ENCODE measurements at regions not wholly inside any gene's neighbourhood (a gene's known extent, or its start where the extent isn't known, plus 50 kb on each side); places are given as distances from the start of the nearest gene placed in this dataset.
"Not testable (repeated sequence)": the region's sequence is repeated elsewhere in the genome, so short reads cannot be mapped to it uniquely, and the experiment has no call there.

GRCh38 chr10:117601716-117602115, 59.2 kb downstream of the EMX2 start:
- DNase-seq = no peak

- no peak for DNase-seq
These were observed 60.5 kb downstream of the EMX2 start for GRCh38 chr10:117603081-117603480.

GRCh38 chr10:117603726-117604125, 61.2 kb downstream of the EMX2 start:
- no peak for DNase-seq

- DNase-seq = no peak
These were observed 66.7 kb downstream of the EMX2 start for GRCh38 chr10:117609095-117609795.

- DNase-seq = no peak
These were observed 67.2 kb downstream of the EMX2 start for GRCh38 chr10:117609796-117610170.

- no peak for DNase-seq
These were observed 67.8 kb downstream of the EMX2 start for GRCh38 chr10:117610321-117610720.

- no peak for DNase-seq
These were observed 69.6 kb downstream of the EMX2 start for GRCh38 chr10:117612113-117612512.

- DNase-seq = no peak
These were observed 73.1 kb downstream of the EMX2 start for GRCh38 chr10:117615649-117616048.

GRCh38 chr10:117616179-117616578, 73.6 kb downstream of the EMX2 start:
- peak in 1 of 5 experiments; percentile 7 for DNase-seq

- DNase-seq = no peak
These were observed 74.5 kb downstream of the EMX2 start for GRCh38 chr10:117617086-117617485.

GRCh38 chr10:117617659-117618058, 75.1 kb downstream of the EMX2 start:
- DNase-seq = peak in 1 of 5 experiments; percentile 7

- DNase-seq = no peak
These were observed 76.7 kb downstream of the EMX2 start for GRCh38 chr10:117619223-117619622.

GRCh38 chr10:117619707-117620405, 77.3 kb downstream of the EMX2 start:
- peak in 1 of 5 experiments; percentile 46 for DNase-seq

GRCh38 chr10:117621196-117621595, 78.7 kb downstream of the EMX2 start:
- no peak for DNase-seq

GRCh38 chr10:117621795-117622420, 79.4 kb downstream of the EMX2 start:
- DNase-seq = no peak

- DNase-seq = no peak
These were observed 80.1 kb downstream of the EMX2 start for GRCh38 chr10:117622471-117623184.

- no peak for DNase-seq
These were observed 83.7 kb downstream of the EMX2 start for GRCh38 chr10:117626228-117626627.

GRCh38 chr10:117627561-117627960, 85.0 kb downstream of the EMX2 start:
- no peak for DNase-seq

GRCh38 chr10:117629717-117630116, 87.2 kb downstream of the EMX2 start:
- DNase-seq = not testable (repeated sequence)

- no peak for DNase-seq
These were observed 89.0 kb downstream of the EMX2 start for GRCh38 chr10:117631276-117632145.

GRCh38 chr10:117632406-117632805, 89.9 kb downstream of the EMX2 start:
- DNase-seq = no peak

- no peak for DNase-seq
These were observed 93.3 kb downstream of the EMX2 start for GRCh38 chr10:117635826-117636225.
